Activated naive CD4-positive, alpha-beta T cell treated with anti-CD3 and anti-CD28 coated beads, Interleukin-2, amount 50 U/mL, for 24 hours (primary cell): ENCODE measurements at regions not wholly inside any gene's neighbourhood (a gene's known extent, or its start where the extent isn't known, plus 50 kb on each side); places are given as distances from the start of the nearest gene placed in this dataset.
A peak's percentile ranks its signal among the peaks of the same experiment; 100 is the strongest.

Experiments used
- H3K27ac Mint-ChIP-seq: one replicate; pipeline ENCODE4 v1.8.0; 2021; ENCODE audit warnings: mild to moderate bottlenecking, mixed read lengths
- H3K27me3 Mint-ChIP-seq: one replicate; pipeline ENCODE4 v1.8.0; 2021; ENCODE audit warnings: mixed read lengths
- H3K36me3 Mint-ChIP-seq: one replicate; pipeline ENCODE4 v1.8.0; 2021; ENCODE audit warnings: mixed read lengths
- H3K4me1 Mint-ChIP-seq: one replicate; pipeline ENCODE4 v1.8.0; 2021; ENCODE audit warnings: mixed read lengths
- H3K4me3 Mint-ChIP-seq: one replicate; pipeline ENCODE4 v1.8.0; 2021; ENCODE audit warnings: mild to moderate bottlenecking, mixed read lengths
- H3K9me3 Mint-ChIP-seq: one replicate; pipeline ENCODE4 v1.8.0; 2021; ENCODE audit warnings: mixed read lengths

DNA sequence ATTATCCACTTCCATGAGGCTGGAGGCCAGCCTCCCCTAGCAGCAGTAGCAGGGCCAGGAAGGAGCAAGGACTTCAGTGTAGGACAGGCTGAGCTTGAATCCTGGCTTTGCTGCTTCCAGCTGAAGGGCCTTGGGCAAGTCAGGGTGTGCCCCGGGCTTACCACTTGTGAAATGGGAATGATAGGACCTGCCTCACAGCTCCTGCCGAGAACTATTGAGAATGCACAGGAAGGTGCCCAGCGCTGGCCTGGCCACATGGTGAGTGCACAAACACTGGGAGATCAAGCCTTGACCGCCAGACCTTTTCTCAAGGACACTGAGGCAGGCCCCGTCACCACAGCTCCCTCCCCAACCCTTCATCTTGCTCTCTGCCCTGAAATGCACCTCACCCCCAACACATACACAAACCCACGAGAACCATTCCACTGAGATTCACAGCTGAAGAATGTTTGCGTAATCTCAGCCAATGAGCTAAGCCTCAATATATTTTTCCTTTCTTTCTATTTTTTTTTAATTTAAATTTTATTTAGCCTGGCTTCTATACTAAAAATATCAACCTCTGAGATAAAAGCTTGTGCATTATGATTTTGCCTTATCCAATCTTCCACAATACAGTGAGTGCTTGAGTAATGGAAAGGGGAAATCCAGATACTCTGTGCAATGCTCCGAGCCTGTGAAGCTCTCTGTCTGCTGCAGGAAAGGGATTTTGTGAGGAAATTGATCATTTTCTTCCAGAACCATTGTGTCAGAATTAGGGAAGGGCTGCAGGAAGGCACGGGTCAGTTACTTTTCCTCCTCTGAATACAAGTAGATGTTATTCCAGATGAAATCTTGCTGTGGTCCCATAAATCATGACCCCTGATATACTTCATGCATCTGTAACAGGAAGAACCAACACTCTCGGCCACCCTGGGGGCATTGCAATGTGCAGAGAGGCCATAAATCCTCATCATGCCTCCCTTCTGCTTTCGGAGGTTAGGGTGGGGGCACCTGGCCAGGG lies 193.9 kb downstream of the TLE3 start:
- Mint-ChIP-seq H3K4me1 (no peaks in the 10 kb centered on the region), H3K4me3 (no peak overlapping the region), H3K27me3 (no peaks in the 10 kb centered on the region)

DNA sequence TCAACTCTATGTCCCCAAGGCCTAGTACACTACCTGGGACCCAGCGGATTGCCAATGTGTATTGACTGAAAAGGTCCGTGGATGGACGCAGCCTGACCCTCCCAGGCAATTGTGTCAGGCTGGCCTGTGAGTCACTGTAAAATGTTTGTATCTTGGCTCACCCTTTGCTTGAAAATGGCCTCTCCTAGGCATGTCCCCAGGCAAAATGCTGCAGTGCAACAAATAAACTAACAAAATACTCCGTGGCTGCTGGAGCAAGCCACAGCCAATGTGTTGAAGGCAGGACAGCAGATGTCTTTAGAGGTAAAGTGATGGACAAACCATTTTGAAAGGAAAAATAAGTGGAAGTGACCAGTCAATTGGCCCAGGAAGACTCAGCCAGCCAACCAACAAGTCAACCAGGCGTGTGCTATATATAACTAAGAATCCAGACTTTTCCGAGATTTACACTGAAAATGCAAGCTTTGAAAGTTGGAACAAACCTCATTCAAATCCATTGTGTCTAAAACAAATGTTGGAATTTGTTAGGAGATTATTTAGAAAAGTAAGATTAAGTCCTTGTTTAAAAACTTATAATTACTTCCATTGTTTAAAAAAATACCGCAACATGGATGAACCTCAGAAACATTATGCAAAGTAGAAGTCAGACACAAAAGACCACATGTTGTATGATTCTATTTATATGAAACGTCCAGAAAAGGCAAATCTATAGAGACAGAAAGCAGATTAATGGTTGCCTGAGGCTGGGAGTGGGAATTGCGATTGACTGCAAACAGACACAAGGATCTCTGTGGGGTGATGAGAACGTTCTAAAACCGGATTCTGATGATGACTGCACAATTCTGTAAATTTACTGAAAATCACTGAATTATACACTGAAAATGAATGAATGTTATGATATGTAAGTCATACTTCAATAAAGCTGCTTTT lies 191.2 kb downstream of the TLE3 start:
- Mint-ChIP-seq H3K27ac (no peak overlapping the region), H3K9me3 (no peaks in the 10 kb centered on the region), H3K4me3 (no peak overlapping the region), H3K36me3 (no peaks in the 10 kb centered on the region), H3K4me1 (no peaks in the 10 kb centered on the region), H3K27me3 (no peaks in the 10 kb centered on the region)

More for the DNA sequence above, 193.9 kb downstream of the TLE3 start:
- Mint-ChIP-seq H3K36me3 (no peaks in the 10 kb centered on the region), H3K27ac (no peak overlapping the region), H3K9me3 (no peaks in the 10 kb centered on the region)

DNA sequence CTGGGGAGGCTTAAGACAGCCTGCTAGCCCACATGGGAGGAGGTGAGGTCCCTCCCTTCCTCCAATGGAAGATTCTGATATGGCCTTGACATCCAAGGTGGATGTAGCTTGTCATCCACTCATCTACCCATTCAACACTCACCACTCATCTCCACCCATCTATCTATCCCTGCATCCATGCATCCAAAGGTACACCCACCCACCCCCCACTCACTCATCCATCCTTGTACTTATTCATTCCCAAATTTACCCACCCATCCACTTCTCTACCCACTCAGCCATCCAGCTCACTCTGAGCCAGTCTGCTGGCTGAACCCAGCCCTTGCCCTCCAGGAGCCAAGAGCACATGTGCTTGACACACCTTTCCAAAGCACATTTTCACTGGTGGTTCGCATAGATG lies 189.7 kb downstream of the TLE3 start:
- no peaks in the 10 kb centered on the region for H3K9me3 Mint-ChIP-seq
- no peak overlapping the region for H3K4me3 Mint-ChIP-seq
- H3K4me1 Mint-ChIP-seq, result no peaks in the 10 kb centered on the region
- no peaks in the 10 kb centered on the region for H3K27me3 Mint-ChIP-seq
- H3K36me3 Mint-ChIP-seq, result no peaks in the 10 kb centered on the region
- H3K27ac Mint-ChIP-seq, result no peak overlapping the region

DNA sequence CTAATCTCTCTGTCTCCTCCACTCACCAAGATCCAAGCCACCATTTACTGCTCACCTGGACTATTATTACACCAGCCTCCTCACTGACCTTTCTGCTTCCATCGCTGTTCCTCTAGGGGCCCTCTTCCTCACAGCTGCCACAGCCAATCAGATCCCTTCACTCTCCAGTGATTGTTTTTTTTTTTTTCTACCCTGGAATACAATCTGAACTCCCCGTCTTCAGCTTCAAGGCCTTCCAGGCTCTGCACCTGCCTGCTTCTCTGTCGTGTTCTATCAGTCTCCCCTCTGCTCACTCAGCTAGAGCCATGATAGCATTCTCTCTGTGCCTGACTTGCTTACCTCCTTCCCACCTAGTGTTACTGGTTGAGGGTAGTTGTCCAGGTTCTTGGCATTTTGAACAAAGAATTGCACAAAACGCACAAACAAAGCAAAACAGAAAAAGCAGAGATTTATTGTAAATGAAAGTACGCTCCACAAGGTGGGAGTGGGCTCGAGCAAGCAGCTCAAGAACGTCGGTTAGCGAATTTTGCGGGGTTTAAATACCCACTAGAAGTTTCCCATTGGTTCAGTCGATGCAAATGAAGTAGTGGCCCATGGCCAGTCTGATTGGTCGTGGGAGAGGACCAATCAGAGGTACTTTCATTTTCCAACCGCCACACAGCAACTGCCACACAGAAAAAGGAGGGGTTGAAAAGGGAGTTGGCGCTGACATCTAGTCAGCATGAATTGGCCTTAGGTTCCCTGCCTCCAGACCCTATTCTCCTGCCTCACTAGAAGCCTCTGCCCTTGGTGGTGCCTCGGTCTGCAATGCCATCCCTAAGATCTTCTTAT lies 188.9 kb downstream of the TLE3 start:
- Mint-ChIP-seq H3K4me1 (no peaks in the 10 kb centered on the region), H3K27me3 (no peaks in the 10 kb centered on the region), H3K36me3 (no peaks in the 10 kb centered on the region), H3K27ac (no peak overlapping the region), H3K9me3 (no peaks in the 10 kb centered on the region), H3K4me3 (no peak overlapping the region)

DNA sequence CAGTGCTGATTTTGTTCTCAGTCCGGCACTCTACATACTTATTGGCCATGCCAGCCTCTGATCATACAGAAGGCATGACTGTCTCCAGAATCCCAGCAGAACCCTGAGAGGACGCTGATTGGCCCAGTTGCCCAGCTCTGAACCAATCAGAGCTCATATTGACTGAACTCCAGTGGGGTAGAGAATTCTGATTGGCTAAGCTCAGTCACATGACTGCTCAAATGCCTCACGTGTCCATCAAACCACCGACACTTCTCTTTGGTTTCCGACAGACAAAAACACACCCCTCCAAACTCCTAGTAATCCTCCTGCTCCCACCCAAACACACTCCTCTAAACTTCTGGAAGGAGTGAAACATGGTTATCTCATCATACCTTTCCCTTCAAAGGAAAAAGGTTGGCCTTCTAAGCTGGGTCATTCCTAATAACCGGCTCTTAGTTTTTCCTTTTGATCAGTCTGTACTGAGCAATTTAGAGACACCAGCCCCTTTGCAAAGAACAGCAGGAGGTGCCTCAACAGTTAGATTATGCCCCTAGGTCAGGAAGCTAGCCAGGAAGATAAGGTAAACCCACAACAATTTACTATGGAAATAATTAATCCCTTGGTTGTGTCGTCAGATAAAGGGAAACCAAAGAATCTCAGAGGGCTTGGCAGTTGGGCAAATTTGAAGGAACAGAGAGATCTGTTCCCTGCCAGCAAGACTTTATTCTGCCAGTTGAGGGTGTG lies 187.8 kb downstream of the TLE3 start:
- H3K27me3 Mint-ChIP-seq, result no peaks in the 10 kb centered on the region
- H3K4me1 Mint-ChIP-seq, result no peaks in the 10 kb centered on the region
- H3K4me3 Mint-ChIP-seq, result no peak overlapping the region
- H3K36me3 Mint-ChIP-seq, result no peaks in the 10 kb centered on the region
- no peaks in the 10 kb centered on the region for H3K9me3 Mint-ChIP-seq
- no peak overlapping the region for H3K27ac Mint-ChIP-seq

DNA sequence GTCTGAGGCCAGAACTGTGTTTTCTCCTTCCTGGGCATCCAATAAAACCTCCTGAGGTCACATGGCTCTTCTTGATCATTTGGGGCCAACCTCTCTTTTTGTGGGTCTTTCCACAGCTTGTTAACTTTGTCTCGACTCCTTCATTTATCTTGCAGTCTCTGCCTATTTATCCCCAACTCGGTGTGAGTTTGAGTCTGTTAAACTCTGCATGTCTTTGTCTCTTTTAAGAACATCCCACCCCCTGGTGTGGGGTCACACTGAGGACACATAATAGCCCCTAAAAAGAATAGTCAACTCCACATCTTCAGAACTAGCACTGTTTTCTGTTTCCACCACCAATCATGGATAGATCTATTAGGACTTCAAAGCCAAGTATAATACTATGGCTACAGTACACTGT lies 187.2 kb downstream of the TLE3 start:
- H3K27me3 Mint-ChIP-seq, result no peaks in the 10 kb centered on the region
- no peaks in the 10 kb centered on the region for H3K9me3 Mint-ChIP-seq
- no peaks in the 10 kb centered on the region for H3K36me3 Mint-ChIP-seq
- H3K4me3 Mint-ChIP-seq, result no peak overlapping the region
- no peaks in the 10 kb centered on the region for H3K4me1 Mint-ChIP-seq
- peak overlapping the region; percentile 56 for H3K27ac Mint-ChIP-seq

DNA sequence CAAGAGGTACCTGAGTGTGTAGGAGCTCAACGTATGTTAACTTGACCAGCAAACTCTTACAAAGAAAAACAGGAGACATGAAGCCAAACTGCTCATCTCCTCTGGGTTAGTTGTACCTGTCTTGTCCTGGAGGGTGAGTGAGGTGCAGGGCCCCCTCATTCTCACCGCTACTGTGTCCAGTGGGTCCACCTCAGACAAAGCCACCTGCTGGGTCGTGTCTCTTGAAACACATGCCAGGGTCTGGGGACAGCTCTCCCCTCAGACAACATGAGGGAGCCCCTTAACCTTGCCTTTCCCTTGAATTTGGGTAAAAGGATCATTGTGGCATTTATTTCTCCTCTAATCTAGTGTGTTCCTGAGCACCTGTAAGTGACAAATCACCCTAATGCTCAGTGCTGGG lies 185.6 kb downstream of the TLE3 start:
- no peaks in the 10 kb centered on the region for H3K27me3 Mint-ChIP-seq
- H3K4me3 Mint-ChIP-seq, result no peak overlapping the region
- H3K36me3 Mint-ChIP-seq, result no peaks in the 10 kb centered on the region
- no peaks in the 10 kb centered on the region for H3K9me3 Mint-ChIP-seq
- H3K4me1 Mint-ChIP-seq, result no peaks in the 10 kb centered on the region
- H3K27ac Mint-ChIP-seq, result no peak overlapping the region

DNA sequence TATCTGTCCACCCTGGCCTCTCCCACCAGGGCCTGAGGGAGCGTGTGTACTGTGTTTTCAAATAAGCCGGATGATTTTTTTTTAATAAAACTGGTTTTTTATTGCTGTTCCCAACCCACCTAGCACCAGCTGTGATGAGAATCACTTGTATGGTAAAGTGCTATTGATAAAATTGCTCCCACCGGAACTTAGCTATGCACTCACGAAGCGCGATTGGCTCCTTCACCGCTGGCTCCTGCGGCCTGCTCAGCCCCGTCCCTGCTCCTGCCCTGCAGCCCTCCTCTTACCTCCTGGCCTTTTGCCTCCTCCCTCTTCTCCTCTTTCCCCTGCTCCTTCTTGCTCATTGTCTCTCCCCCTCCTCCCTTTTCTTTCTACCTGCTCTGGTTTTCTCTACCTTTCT lies 183.7 kb downstream of the TLE3 start:
- H3K27me3 Mint-ChIP-seq, result no peaks in the 10 kb centered on the region
- no peaks in the 10 kb centered on the region for H3K4me1 Mint-ChIP-seq
- H3K4me3 Mint-ChIP-seq, result no peak overlapping the region
- no peaks in the 10 kb centered on the region for H3K9me3 Mint-ChIP-seq
- H3K27ac Mint-ChIP-seq, result no peak overlapping the region
- no peaks in the 10 kb centered on the region for H3K36me3 Mint-ChIP-seq

DNA sequence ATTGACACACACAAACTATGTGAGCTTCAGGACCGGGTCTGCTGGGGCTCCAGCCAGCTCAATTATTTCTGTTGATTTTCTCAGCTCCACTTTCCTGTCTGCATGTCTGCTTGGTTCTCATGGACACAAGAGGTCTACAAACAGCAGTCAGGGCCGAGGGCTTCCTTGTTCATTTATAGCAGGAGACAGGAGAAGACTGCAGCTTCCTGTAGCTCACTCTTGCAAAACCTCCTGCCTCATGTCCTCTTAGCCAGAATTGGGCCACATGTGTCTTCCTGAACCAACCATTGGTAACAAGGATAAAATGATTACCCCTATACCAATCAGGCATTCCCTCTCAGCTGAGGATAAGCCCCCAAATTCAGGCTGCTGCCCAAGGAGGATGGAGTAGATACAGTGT lies 182.8 kb downstream of the TLE3 start:
- no peaks in the 10 kb centered on the region for H3K4me1 Mint-ChIP-seq

DNA sequence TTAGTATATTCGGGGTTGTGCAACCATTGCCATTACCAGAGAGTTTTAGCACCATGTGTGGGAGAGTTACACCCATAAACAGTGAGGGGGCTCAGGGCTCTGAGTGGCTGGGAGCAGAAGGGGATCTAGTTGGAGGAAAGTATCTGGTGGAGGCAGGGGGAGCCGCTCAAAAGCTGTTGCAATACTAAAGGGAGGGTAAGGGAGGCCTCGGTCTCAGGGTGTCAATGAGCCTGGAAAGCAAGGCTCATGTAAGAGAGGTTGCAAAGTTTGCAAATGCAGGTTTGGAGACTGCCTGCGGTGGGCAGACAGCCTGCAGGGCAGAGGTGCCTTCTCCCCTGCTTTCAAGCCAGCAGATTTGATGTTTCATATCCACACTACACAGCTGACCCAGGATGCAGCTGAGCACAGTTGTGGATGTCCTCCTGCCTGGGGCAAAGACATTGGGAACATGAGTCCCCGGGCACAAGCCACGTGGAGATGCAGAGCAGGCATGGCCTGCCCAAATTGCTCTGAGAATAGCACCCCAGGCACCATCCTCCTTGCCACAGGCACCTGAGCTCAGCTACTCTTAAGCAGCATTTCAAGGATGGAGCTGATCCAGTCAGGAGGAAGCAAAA lies 181.4 kb downstream of the TLE3 start:
- Mint-ChIP-seq H3K4me1 (no peaks in the 10 kb centered on the region), H3K27me3 (no peaks in the 10 kb centered on the region), H3K36me3 (no peaks in the 10 kb centered on the region), H3K9me3 (no peaks in the 10 kb centered on the region), H3K27ac (peak overlapping the region; percentile 0), H3K4me3 (no peak overlapping the region)

More for the DNA sequence above, 182.8 kb downstream of the TLE3 start:
- Mint-ChIP-seq H3K4me3 (no peak overlapping the region), H3K9me3 (no peaks in the 10 kb centered on the region), H3K36me3 (no peaks in the 10 kb centered on the region), H3K27ac (no peak overlapping the region), H3K27me3 (no peaks in the 10 kb centered on the region)

DNA sequence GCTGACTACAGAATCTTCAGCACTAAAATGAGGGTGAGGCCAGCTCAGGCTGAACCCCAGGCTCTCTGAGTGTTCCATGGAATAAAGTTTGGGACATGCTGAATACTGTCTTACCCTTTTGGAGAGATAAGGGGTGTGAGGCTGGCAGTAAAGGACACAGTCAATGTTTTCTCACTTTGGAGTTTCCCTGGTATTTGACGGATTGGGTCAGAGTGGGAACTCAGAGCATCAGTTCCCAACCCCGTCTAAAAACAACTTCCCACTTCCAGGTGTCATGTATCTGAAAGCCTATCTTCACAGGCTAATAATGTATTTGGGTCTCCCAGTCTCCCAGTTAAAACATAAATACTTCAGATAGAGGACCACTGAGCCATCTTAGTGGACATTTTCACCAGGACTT lies 180.7 kb downstream of the TLE3 start:
- Mint-ChIP-seq H3K27ac (no peak overlapping the region), H3K36me3 (no peaks in the 10 kb centered on the region), H3K27me3 (no peaks in the 10 kb centered on the region), H3K9me3 (no peaks in the 10 kb centered on the region), H3K4me3 (no peak overlapping the region), H3K4me1 (no peaks in the 10 kb centered on the region)

DNA sequence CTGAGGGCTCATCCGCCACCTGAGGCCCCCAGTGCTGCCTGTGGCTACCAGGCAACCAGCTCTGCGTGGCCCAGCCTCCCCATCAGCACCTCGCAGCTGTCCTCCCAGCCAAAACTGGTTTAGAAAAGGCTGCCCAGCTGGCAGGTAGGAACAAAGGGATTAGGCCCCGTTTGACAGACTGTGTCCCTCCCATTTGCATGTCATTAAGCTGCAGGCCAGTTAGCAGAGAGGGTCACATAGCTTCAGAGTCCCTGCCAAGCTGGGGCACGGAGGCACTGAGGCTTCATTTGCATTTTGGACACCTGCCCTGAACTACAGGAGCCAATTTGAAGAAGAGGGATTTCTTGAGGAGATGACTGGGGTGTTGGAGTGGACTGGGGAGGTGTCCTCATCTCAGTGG lies 177.9 kb downstream of the TLE3 start:
- H3K4me1 Mint-ChIP-seq, result no peaks in the 10 kb centered on the region
- H3K36me3 Mint-ChIP-seq, result no peaks in the 10 kb centered on the region
- H3K27me3 Mint-ChIP-seq, result no peaks in the 10 kb centered on the region
- peaks cover 7% of the 10 kb centered on the region for H3K9me3 Mint-ChIP-seq
- no peak overlapping the region for H3K4me3 Mint-ChIP-seq
- H3K27ac Mint-ChIP-seq, result no peak overlapping the region

DNA sequence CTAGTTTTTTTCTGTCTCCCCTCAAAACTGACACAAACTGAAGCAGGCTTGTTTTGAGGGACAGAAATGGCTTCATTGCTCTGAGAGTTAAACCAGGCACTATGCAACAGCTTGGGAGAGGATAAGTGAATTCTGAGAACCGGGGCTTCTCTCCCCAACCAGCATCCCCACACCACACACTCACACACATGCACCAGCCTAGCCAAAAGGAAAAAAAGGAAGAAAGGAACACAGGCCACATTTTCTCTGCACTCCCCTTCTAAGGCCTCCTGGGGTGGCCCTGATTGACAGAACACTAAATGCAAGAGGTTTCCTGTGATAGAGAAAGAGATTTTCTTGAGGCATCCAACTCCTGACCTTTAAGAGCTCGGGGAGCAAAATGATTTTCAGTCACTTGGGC lies 177.5 kb downstream of the TLE3 start:
- no peak overlapping the region for H3K27ac Mint-ChIP-seq

More for the DNA sequence above, 177.5 kb downstream of the TLE3 start:
- no peaks in the 10 kb centered on the region for H3K27me3 Mint-ChIP-seq
- H3K4me3 Mint-ChIP-seq, result no peak overlapping the region
- H3K4me1 Mint-ChIP-seq, result no peaks in the 10 kb centered on the region
- peaks cover 8% of the 10 kb centered on the region for H3K9me3 Mint-ChIP-seq
- no peaks in the 10 kb centered on the region for H3K36me3 Mint-ChIP-seq
